Prostate gland (tissue), 2 donors: ENCODE measurements at regions not wholly inside any gene's neighbourhood (a gene's known extent, or its start where the extent isn't known, plus 50 kb on each side); places are given as distances from the start of the nearest gene placed in this dataset.

ENCODE experiments used
- CTCF ChIP-seq, 4 experiments: fragments of 200-600 bp in 2 of 4; fragments of 450-650 bp in 2 of 4; sonication (generic) in 2 of 4; IDR thresholded peaks; 1 replicate in 3 of 4; 2 replicates in 1 of 4; pipeline ENCODE4 v1.5.1; 2016 to 2019; ENCODE audit warnings: antibody characterized with exemption in 4 of 4, mild to moderate bottlenecking in 2 of 4, moderate library complexity in 2 of 4
- POLR2A ChIP-seq: fragments of 450-650 bp; IDR thresholded peaks from one replicate; pipeline ENCODE4 v1.6.1; 2016; ENCODE audit warnings: antibody characterized with exemption, mild to moderate bottlenecking
- POLR2AphosphoS5 ChIP-seq: sonication (generic); formaldehyde crosslinking; IDR thresholded peaks from one replicate; pipeline ENCODE4 v1.6.1; 2017; ENCODE audit warnings: antibody characterized with exemption

GRCh38 chr1:59104191-59104760 is 192.6 kb upstream of the FGGY start:
- TF ChIP-seq CTCF (IDR thresholded peaks at IDR 0.05) = no peak
- TF ChIP-seq POLR2AphosphoS5 = no peak
- TF ChIP-seq POLR2A = no peak
